H1 (cell line): ENCODE measurements at regions not wholly inside any gene's neighbourhood (a gene's known extent, or its start where the extent isn't known, plus 50 kb on each side); places are given as distances from the start of the nearest gene placed in this dataset.

Experiments used
- CTCF ChIA-PET: fragments of 300-600 bp; sonication (Branson Sonifier 250); formaldehyde crosslinking; loops from one replicate; lab custom pipeline; 2021; ENCODE audit not compliant: partially characterized antibody; lab: Charles Lee
- POLR2A ChIA-PET: fragments of 300-600 bp; sonication (Branson Sonifier 250); formaldehyde crosslinking; loops from one replicate; lab custom pipeline; 2021; ENCODE audit warnings: inconsistent platforms; ENCODE audit not compliant: partially characterized antibody; lab: Charles Lee
- DNase-seq, 2 experiments: peaks; one replicate each; pipeline versions ENCODE4 v3.0.0 to v3.0.0-alpha.2; 2010 to 2022; ENCODE audit warnings: low spot score in 2 of 2, low read depth in 1 of 2, mixed read lengths in 1 of 2
- FAIRE-seq: peaks from 2 replicates; lab custom pipeline; 2011; peaks lifted over from hg19 to GRCh38; lab: Jason Lieb, UNC
- H2AFZ ChIP-seq: 2 replicates; pipeline ENCODE4 v1.8.1; 2012; ENCODE audit warnings: low read length, inconsistent platforms
- H2AK5ac ChIP-seq: 2 replicates; pipeline ENCODE4 v1.6.1; 2013; ENCODE audit warnings: low read depth, low read length
- H2BK120ac ChIP-seq: replicated peaks from 2 replicates; pipeline ENCODE3; 2013; ENCODE audit warnings: low read depth, low read length, inconsistent platforms
- H2BK12ac ChIP-seq: 2 replicates; pipeline ENCODE4 v1.6.1; 2013; ENCODE audit warnings: low read depth, low read length
- H2BK15ac ChIP-seq: 2 replicates; pipeline ENCODE4 v1.6.1; 2013; ENCODE audit warnings: low read length
- H2BK20ac ChIP-seq: 2 replicates; pipeline ENCODE4 v1.6.1; 2013; ENCODE audit warnings: low read length
- H2BK5ac ChIP-seq: 2 replicates; pipeline ENCODE4 v1.6.1; 2013; ENCODE audit warnings: low read depth, low read length
- H3K14ac ChIP-seq: 2 replicates; pipeline ENCODE4 v1.6.1; 2013; ENCODE audit warnings: inconsistent platforms; ENCODE audit not compliant: insufficient read length
- H3K18ac ChIP-seq: 2 replicates; pipeline ENCODE4 v1.6.1; 2013; ENCODE audit warnings: low read length; ENCODE audit errors: extremely low read depth
- H3K23ac ChIP-seq: 2 replicates; pipeline ENCODE4 v1.6.1; 2013; ENCODE audit warnings: inconsistent platforms; ENCODE audit not compliant: insufficient read length
- H3K23me2 ChIP-seq: 2 replicates; pipeline ENCODE4 v1.6.1; 2013; ENCODE audit warnings: low read depth, low read length
- H3K27ac ChIP-seq: 2 replicates; pipeline ENCODE4 v1.6.1; 2011; ENCODE audit warnings: low read depth, low read length, inconsistent platforms
- H3K27me3 ChIP-seq, 4 experiments: replicated peaks in 1 of 4; 1 replicate in 1 of 4; 2 replicates in 3 of 4; pipeline versions ENCODE4 v1.6.1 to v1.8.1; 2011 to 2013; ENCODE audit warnings: low read length in 3 of 4, mild to moderate bottlenecking in 3 of 4, inconsistent platforms in 2 of 4, mixed read lengths in 2 of 4, moderate library complexity in 1 of 4; ENCODE audit not compliant: control insufficient read depth in 3 of 4, insufficient read depth in 3 of 4; ENCODE audit errors: extremely low read depth in 1 of 4
- H3K36me3 ChIP-seq, 4 experiments: 2 replicates each; pipeline versions ENCODE4 v1.6.1 to v1.8.1; 2011 to 2013; ENCODE audit warnings: mild to moderate bottlenecking in 4 of 4, low read length in 3 of 4, moderate library complexity in 2 of 4, control low read depth in 1 of 4, inconsistent platforms in 1 of 4; ENCODE audit not compliant: insufficient read depth in 4 of 4, control insufficient read depth in 2 of 4
- H3K4ac ChIP-seq: replicated peaks from 2 replicates; pipeline ENCODE3; 2013; ENCODE audit warnings: low read length, low read depth, mixed read lengths, inconsistent platforms; ENCODE audit not compliant: insufficient read length
- H3K4me1 ChIP-seq, 4 experiments: replicated peaks in 1 of 4; 1 replicate in 1 of 4; 2 replicates in 3 of 4; pipeline versions ENCODE4 v1.6.1 to v1.8.1; 2011 to 2013; ENCODE audit warnings: low read length in 3 of 4, inconsistent platforms in 2 of 4, mixed read lengths in 1 of 4; ENCODE audit not compliant: insufficient read depth in 4 of 4, control insufficient read depth in 3 of 4
- H3K4me2 ChIP-seq, 2 experiments: 2 replicates each; pipeline versions ENCODE4 v1.6.1 to v1.8.1; 2011 to 2013; ENCODE audit warnings: low read depth in 2 of 2, low read length in 2 of 2, control low read depth in 1 of 2, inconsistent platforms in 1 of 2, mild to moderate bottlenecking in 1 of 2; ENCODE audit not compliant: insufficient read depth in 1 of 2
- H3K4me3 ChIP-seq, 4 experiments: fragments of 200-600, 300-600 bp in 1 of 4; sonication (generic), shearing (Covaris generic), sonication (Bioruptor Twin) in 1 of 4; 2 replicates each; pipeline versions ENCODE4 v1.5.1 to v1.8.1; 2011 to 2016; ENCODE audit warnings: low read length in 4 of 4, low read depth in 3 of 4, control low read depth in 2 of 4, inconsistent platforms in 2 of 4, mild to moderate bottlenecking in 2 of 4, mixed read lengths in 1 of 4, moderate library complexity in 1 of 4; ENCODE audit not compliant: insufficient read depth in 2 of 4; ENCODE audit errors: extremely low read depth in 1 of 4
- H3K56ac ChIP-seq: replicated peaks from 2 replicates; pipeline ENCODE3; 2013; ENCODE audit warnings: low read depth, mild to moderate bottlenecking, mixed read lengths, low read length, inconsistent platforms; ENCODE audit not compliant: insufficient read length
- H3K79me1 ChIP-seq: 2 replicates; pipeline ENCODE4 v1.6.1; 2013; ENCODE audit warnings: low read depth, low read length, control low read depth
- H3K79me2 ChIP-seq, 2 experiments: 2 replicates each; pipeline versions ENCODE4 v1.6.1 to v1.8.1; 2012 to 2013; ENCODE audit warnings: low read length in 2 of 2, mild to moderate bottlenecking in 2 of 2, inconsistent platforms in 1 of 2; ENCODE audit not compliant: insufficient read depth in 2 of 2, control insufficient read depth in 1 of 2
- H3K9ac ChIP-seq, 4 experiments: replicated peaks in 1 of 4; 1 replicate in 1 of 4; 2 replicates in 3 of 4; pipeline versions ENCODE4 v1.6.1 to v1.8.1; 2011 to 2013; ENCODE audit warnings: low read depth in 3 of 4, low read length in 3 of 4, control low read depth in 2 of 4, mild to moderate bottlenecking in 2 of 4, moderate library complexity in 2 of 4, inconsistent platforms in 1 of 4; ENCODE audit errors: extremely low read depth in 1 of 4
- H3K9me3 ChIP-seq, 2 experiments: 2 replicates each; pipeline versions ENCODE4 v1.6.1 to v1.8.1; 2012 to 2013; ENCODE audit warnings: mild to moderate bottlenecking in 2 of 2, moderate library complexity in 2 of 2, control low read depth in 1 of 2, inconsistent platforms in 1 of 2, low read depth in 1 of 2, low read length in 1 of 2, mixed read lengths in 1 of 2; ENCODE audit not compliant: insufficient read depth in 2 of 2
- H4K20me1 ChIP-seq, 2 experiments: replicated peaks in 1 of 2; 2 replicates each; pipeline versions ENCODE3 to v1.8.1; 2011 to 2013; ENCODE audit warnings: inconsistent platforms in 2 of 2, low read length in 2 of 2, mild to moderate bottlenecking in 1 of 2; ENCODE audit not compliant: insufficient read depth in 2 of 2, control insufficient read depth in 1 of 2
- H4K5ac ChIP-seq: 2 replicates; pipeline ENCODE4 v1.6.1; 2013; ENCODE audit warnings: low read length, low read depth, mixed read lengths, inconsistent platforms; ENCODE audit not compliant: insufficient read length
- H4K8ac ChIP-seq: 2 replicates; pipeline ENCODE4 v1.8.0; 2013; ENCODE audit warnings: mild to moderate bottlenecking, moderate library complexity, low read length, inconsistent platforms; ENCODE audit not compliant: insufficient read depth; ENCODE audit errors: extremely low read depth
- H4K91ac ChIP-seq: replicated peaks from 2 replicates; pipeline ENCODE3; 2013; ENCODE audit warnings: low read length, mixed read lengths, inconsistent platforms; ENCODE audit not compliant: insufficient read length
- BRCA1 ChIP-seq: IDR thresholded peaks from 2 replicates; pipeline ENCODE4 v1.6.1; 2012; ENCODE audit warnings: low read depth, low read length, improper control_type of control experiment
- CBX5 ChIP-seq: fragments of 300-800, 300-1000 bp; sonication (generic); IDR thresholded peaks from 2 replicates; pipeline ENCODE4 v1.7.1; 2016; ENCODE audit warnings: antibody characterized with exemption, low read length, low read depth
- EP300 ChIP-seq, 2 experiments: IDR thresholded peaks; 1 replicate in 1 of 2; 2 replicates in 1 of 2; pipeline ENCODE4 v1.6.1; 2011 to 2012; ENCODE audit warnings: low read depth in 2 of 2, low read length in 2 of 2, mild to moderate bottlenecking in 2 of 2, borderline replicate concordance in 1 of 2, inconsistent platforms in 1 of 2, moderate library complexity in 1 of 2
- GABPA ChIP-seq: IDR thresholded peaks from 2 replicates; pipeline ENCODE4 v1.6.1; 2011; ENCODE audit warnings: mild to moderate bottlenecking, low read length, moderate library complexity, borderline replicate concordance; ENCODE audit not compliant: insufficient read depth
- KDM4A ChIP-seq: IDR thresholded peaks from one replicate; pipeline ENCODE4 v1.7.1; 2012; ENCODE audit warnings: low read depth, mild to moderate bottlenecking, moderate library complexity, low read length, inconsistent platforms; ENCODE audit not compliant: severe bottlenecking
- NRF1 ChIP-seq: IDR thresholded peaks from 2 replicates; pipeline ENCODE4 v1.6.1; 2011; ENCODE audit warnings: mild to moderate bottlenecking, low read depth, low read length, improper control_type of control experiment
- SIN3A ChIP-seq, 2 experiments: IDR thresholded peaks in 1 of 2; conservative IDR thresholded peaks in 1 of 2; 2 replicates each; pipeline ENCODE4 v1.6.1; 2011 to 2012; ENCODE audit warnings: low read length in 2 of 2, improper control_type of control experiment in 1 of 2, low read depth in 1 of 2, mild to moderate bottlenecking in 1 of 2
- SP2 ChIP-seq: IDR thresholded peaks from 2 replicates; pipeline ENCODE4 v1.6.1; 2012; ENCODE audit warnings: mild to moderate bottlenecking, low read length, inconsistent platforms
- SRF ChIP-seq: IDR thresholded peaks from 2 replicates; pipeline ENCODE4 v1.6.1; 2011; ENCODE audit warnings: mild to moderate bottlenecking, low read depth, low read length, moderate library complexity
- TBP ChIP-seq: IDR thresholded peaks from 2 replicates; pipeline ENCODE4 v1.6.1; 2011; ENCODE audit warnings: low read depth, low read length, improper control_type of control experiment
- TCF12 ChIP-seq: IDR thresholded peaks from 2 replicates; pipeline ENCODE4 v1.6.1; 2011; ENCODE audit warnings: low read depth, mild to moderate bottlenecking, low read length
- TEAD4 ChIP-seq: IDR thresholded peaks from 2 replicates; pipeline ENCODE4 v1.6.1; 2012; ENCODE audit warnings: low read depth, low read length, inconsistent platforms, mixed read lengths
- YY1 ChIP-seq: IDR thresholded peaks from 2 replicates; pipeline ENCODE4 v1.6.1; 2011; ENCODE audit warnings: low read depth, mild to moderate bottlenecking, low read length
- WGBS, 2 experiments: shearing (Covaris generic) in 1 of 2; methylation state at CpG; one replicate each; pipeline versions ENCODE4 v1.1.6 to v1.1.7; 2013 to 2015; ENCODE audit warnings: low lambda C conversion rate in 2 of 2, mixed read lengths in 2 of 2, inconsistent platforms in 1 of 2, low coverage in 1 of 2, missing lambda C conversion rate in 1 of 2; ENCODE audit not compliant: insufficient replicate concordance in 2 of 2, insufficient coverage in 1 of 2, insufficient read length in 1 of 2; ENCODE audit errors: extremely low coverage in 1 of 2, missing lambda C conversion rate in 1 of 2; 5-methylcytosine and 5-hydroxymethylcytosine counted together

- no peak overlapping the region for H3K14ac ChIP-seq
- H3K4me1 ChIP-seq, result no peaks in the 10 kb centered on the region
- no peaks in the 10 kb centered on the region for H3K9me3 ChIP-seq
- H3K18ac ChIP-seq, result no peak overlapping the region
- H3K4me2 ChIP-seq, result no peak overlapping the region
- no peak overlapping the region for H2AFZ ChIP-seq
- H4K8ac ChIP-seq, result no peak overlapping the region
- POLR2A ChIA-PET, result no interaction called here
- no peak overlapping the region for H3K56ac ChIP-seq
- H4K20me1 ChIP-seq, result no peaks in the 10 kb centered on the region
- no peak overlapping the region for H3K23ac ChIP-seq
- H3K9ac ChIP-seq, result no peak overlapping the region
- H2BK20ac ChIP-seq, result no peak overlapping the region
- TF ChIP-seq SRF, result no peak
- TF ChIP-seq SP2, result no peak
- TF ChIP-seq NRF1, result no peak
- TF ChIP-seq TBP, result no peak
- TF ChIP-seq BRCA1, result no peak
- TF ChIP-seq KDM4A, result no peak
- no peak for TF ChIP-seq TEAD4
- TF ChIP-seq CBX5, result no peak
- TF ChIP-seq TCF12, result no peak
- no peak for TF ChIP-seq SIN3A (conservative IDR thresholded peaks at IDR 0.05 in 1 of 2, IDR thresholded peaks at IDR 0.05 in 1 of 2; ENCODE audit: low read depth in 1 of 2, low read length in 2 of 2)
- TF ChIP-seq GABPA, result no peak
- no peak for TF ChIP-seq EP300 (IDR thresholded peaks at IDR 0.05; ENCODE audit: borderline replicate concordance in 1 of 2, low read depth in 2 of 2, low read length in 2 of 2)
- no peak for TF ChIP-seq YY1
- TF ChIP-seq, all 59 proteins: peak for 0
- Histone ChIP-seq H3K27ac (no peak overlapping the region), H2BK15ac (no peak overlapping the region), H3K4me3 (no peak overlapping the region), H3K23me2 (no peaks in the 10 kb centered on the region), H3K36me3 (no peaks in the 10 kb centered on the region), H2BK5ac (no peak overlapping the region), H3K79me1 (no peaks in the 10 kb centered on the region), H3K4ac (no peak overlapping the region), H2BK120ac (no peak overlapping the region), H4K91ac (no peak overlapping the region), H2AK5ac (no peak overlapping the region), H3K79me2 (no peaks in the 10 kb centered on the region), H4K5ac (no peak overlapping the region), H3K27me3 (no peaks in the 10 kb centered on the region; a peak in 1 of 7 replicates), H2BK12ac (no peak overlapping the region)
- no peak for FAIRE-seq
- CTCF ChIA-PET, result no interaction called here
- WGBS, 2 experiments, result 90% methylated on average over 1 of the region's 1 CpG; no CpG with 5 or more reads in 1 of the 2 experiments
- DNase-seq, result no peak
These were observed 69.1 kb upstream of the MAN2A1 start for GRCh38 chr5:109620651-109621050.
